ENCODE measurements at regions not wholly inside any gene's neighbourhood (a gene's known extent, or its start where the extent isn't known, plus 50 kb on each side); places are given as distances from the start of the nearest gene placed in this dataset.

DNA sequence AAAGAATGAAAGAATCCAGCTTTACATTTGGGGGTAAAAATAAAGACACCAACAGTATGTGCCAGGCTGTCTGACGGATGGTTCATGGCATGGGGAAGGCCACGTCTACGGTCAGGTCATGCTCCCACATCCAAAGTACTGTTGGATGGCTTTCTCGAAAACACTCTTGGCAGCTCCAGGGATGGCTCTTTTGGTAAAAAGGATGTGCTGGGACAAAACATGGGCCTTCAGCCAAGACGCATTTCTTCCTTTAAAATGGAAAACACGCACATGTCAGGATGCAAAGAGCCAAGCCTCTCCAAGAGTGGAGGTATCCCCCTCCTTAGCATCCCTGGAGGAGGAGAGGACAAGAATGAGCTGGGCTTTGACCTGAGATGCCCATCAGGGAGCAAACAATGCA is 376.5 kb upstream of the KLHL29 start:
- no peak overlapping the region for H2AFZ ChIP-seq (ENCODE audit: low read length)
- DNase-seq (ENCODE audit: low spot score) (no peak), FAIRE-seq (no peak), ATAC-seq (no peak)
- H3K27me3 ChIP-seq (ENCODE audit: control insufficient read depth in 1 of 2, insufficient read depth in 2 of 2, low read length in 2 of 2): no peaks in the 10 kb centered on the region
- in situ Hi-C loops (cut with HindIII; ENCODE audit: extremely low pct_ligation_motif_present, low pct_unique_long_range_greater_than_20kb): no loop called here
- ChIA-PET POLR2A (no interaction called here), CTCF (ENCODE audit: low intra/inter-chr PET ratio, low total read pairs) (no interaction called here)
- WGBS (ENCODE audit: low lambda C conversion rate): 70% methylated on average over 6 of the region's 6 CpGs
- H3K4me3 ChIP-seq (replicated peaks in 1 of 3; ENCODE audit: insufficient read depth in 1 of 3, low read depth in 2 of 3, low read length in 3 of 3): no peak overlapping the region
- no peak overlapping the region for H3K9ac ChIP-seq (ENCODE audit: insufficient read depth, low read depth, low read length)
- no peaks in the 10 kb centered on the region for H3K4me1 ChIP-seq (ENCODE audit: insufficient read depth, low read length)
- H3K79me2 ChIP-seq (ENCODE audit: insufficient read depth, low read length): no peaks in the 10 kb centered on the region
- intact Hi-C loops (cut with micrococcal nuclease; ENCODE audit: unreplicated experiment): no loop called here
- no TSS peak for BruUV-seq (replicated peaks)
- TF ChIP-seq, protein P1, sequence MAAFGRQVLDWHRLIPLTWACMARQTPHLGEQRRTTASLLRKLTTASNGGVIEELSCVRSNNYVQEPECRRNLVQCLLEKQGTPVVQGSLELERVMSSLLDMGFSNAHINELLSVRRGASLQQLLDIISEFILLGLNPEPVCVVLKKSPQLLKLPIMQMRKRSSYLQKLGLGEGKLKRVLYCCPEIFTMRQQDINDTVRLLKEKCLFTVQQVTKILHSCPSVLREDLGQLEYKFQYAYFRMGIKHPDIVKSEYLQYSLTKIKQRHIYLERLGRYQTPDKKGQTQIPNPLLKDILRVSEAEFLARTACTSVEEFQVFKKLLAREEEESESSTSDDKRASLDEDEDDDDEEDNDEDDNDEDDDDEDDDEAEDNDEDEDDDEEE (CRISPR knock-in tag; IDR thresholded peaks at IDR 0.05): no peak
- TF ChIP-seq ZNF251 (CRISPR knock-in tag; IDR thresholded peaks at IDR 0.05) (no peak), ATF7 (IDR thresholded peaks at IDR 0.05) (no peak), ATF7 (CRISPR knock-in tag; IDR thresholded peaks at IDR 0.05) (no peak), NR2F6 (IDR thresholded peaks at IDR 0.05) (no peak), NR2F6 (CRISPR knock-in tag; IDR thresholded peaks at IDR 0.05) (no peak), ZNF841 (CRISPR knock-in tag; IDR thresholded peaks at IDR 0.05; ENCODE audit: borderline replicate concordance) (no peak), ZNF766 (CRISPR knock-in tag; IDR thresholded peaks at IDR 0.05; ENCODE audit: borderline replicate concordance) (no peak), ZNF790 (CRISPR knock-in tag; IDR thresholded peaks at IDR 0.05; ENCODE audit: borderline replicate concordance) (no peak), HNRNPL (IDR thresholded peaks at IDR 0.05; ENCODE audit: low read depth, low read length) (no peak), ZHX1 (CRISPR knock-in tag; IDR thresholded peaks at IDR 0.05; ENCODE audit: low read depth) (no peak), XRCC5 (optimal IDR thresholded peaks at IDR 0.05; ENCODE audit: low read length) (no peak), EZH2 (conservative IDR thresholded peaks at IDR 0.05; ENCODE audit: low read depth, low read length) (no peak)
- TF ChIP-seq, protein P2, sequence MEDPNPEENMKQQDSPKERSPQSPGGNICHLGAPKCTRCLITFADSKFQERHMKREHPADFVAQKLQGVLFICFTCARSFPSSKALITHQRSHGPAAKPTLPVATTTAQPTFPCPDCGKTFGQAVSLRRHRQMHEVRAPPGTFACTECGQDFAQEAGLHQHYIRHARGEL (CRISPR knock-in tag; IDR thresholded peaks at IDR 0.05): no peak
- H3K4me2 ChIP-seq (ENCODE audit: low read depth, low read length): no peak overlapping the region
- peaks cover 21% of the 10 kb centered on the region for H3K9me3 ChIP-seq (ENCODE audit: low read length)
- no peaks in the 10 kb centered on the region for H3K36me3 ChIP-seq (replicated peaks in 1 of 2; ENCODE audit: control insufficient read depth in 1 of 2, insufficient read depth in 2 of 2, low read length in 2 of 2)
- no peak overlapping the region for H3K27ac ChIP-seq (ENCODE audit: extremely low read length, insufficient read depth, low read length)
- no peaks in the 10 kb centered on the region for H4K20me1 ChIP-seq (ENCODE audit: insufficient read depth, low read length)

All from HepG2 (cell line).